ENCODE measurements at regions not wholly inside any gene's neighbourhood (a gene's known extent, or its start where the extent isn't known, plus 50 kb on each side); places are given as distances from the start of the nearest gene placed in this dataset.
A peak's percentile ranks its signal among the peaks of the same experiment; 100 is the strongest.

DNA sequence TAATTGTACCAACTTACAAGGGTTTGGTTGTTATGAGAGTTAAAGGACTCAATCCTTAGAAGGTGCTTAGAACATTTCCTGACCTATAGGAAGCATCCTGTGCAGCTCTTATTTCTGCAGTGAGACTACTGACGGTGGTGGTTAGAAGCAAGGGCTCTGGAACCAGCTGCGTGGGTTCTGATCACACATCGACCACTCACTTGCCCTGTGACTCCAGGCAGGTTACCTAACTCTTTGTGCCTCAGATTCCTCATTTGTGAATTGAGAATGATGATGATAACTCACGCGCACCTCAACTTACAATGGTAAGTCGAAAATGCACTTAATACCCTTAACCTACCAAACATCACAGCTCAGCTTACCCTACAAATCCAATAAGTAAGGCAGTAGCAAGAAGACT lies 80.7 kb upstream of the SPATA12 start:
- H3K4me3 ChIP-seq (ENCODE audit: low read depth, low read length), result no peak overlapping the region
- H3K36me3 ChIP-seq (ENCODE audit: control insufficient read depth, insufficient read depth, low read length), result no peaks in the 10 kb centered on the region
- DNase-seq (ENCODE audit: low read depth), result no peak
- TF ChIP-seq, protein P1, sequence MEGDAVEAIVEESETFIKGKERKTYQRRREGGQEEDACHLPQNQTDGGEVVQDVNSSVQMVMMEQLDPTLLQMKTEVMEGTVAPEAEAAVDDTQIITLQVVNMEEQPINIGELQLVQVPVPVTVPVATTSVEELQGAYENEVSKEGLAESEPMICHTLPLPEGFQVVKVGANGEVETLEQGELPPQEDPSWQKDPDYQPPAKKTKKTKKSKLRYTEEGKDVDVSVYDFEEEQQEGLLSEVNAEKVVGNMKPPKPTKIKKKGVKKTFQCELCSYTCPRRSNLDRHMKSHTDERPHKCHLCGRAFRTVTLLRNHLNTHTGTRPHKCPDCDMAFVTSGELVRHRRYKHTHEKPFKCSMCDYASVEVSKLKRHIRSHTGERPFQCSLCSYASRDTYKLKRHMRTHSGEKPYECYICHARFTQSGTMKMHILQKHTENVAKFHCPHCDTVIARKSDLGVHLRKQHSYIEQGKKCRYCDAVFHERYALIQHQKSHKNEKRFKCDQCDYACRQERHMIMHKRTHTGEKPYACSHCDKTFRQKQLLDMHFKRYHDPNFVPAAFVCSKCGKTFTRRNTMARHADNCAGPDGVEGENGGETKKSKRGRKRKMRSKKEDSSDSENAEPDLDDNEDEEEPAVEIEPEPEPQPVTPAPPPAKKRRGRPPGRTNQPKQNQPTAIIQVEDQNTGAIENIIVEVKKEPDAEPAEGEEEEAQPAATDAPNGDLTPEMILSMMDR (IDR thresholded peaks at IDR 0.05; ENCODE audit: insufficient read depth, low read length, severe bottlenecking), result no peak
- FAIRE-seq, result no peak
- no peaks in the 10 kb centered on the region for H3K27me3 ChIP-seq (ENCODE audit: control insufficient read depth, insufficient read depth, low read length)

DNA sequence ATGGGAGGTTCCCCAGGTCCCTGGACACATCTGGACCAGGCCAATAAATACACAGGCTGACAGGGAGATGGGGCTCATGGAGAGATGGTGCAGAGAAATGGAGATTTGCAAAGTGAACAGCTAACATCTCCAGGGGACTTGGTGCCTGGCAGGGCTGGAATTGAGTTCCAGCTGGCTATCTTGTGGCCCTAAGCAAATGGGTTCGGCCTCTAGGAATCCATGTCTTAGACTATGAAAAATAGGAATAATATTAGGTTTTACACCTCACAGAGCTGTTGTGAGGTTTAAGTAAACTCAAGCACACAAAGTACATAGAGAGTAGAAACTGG lies 82.9 kb upstream of the SPATA12 start:
- FAIRE-seq, result no peak
- H3K27me3 ChIP-seq (ENCODE audit: control insufficient read depth, insufficient read depth, low read length), result no peaks in the 10 kb centered on the region
- TF ChIP-seq, protein P1 (IDR thresholded peaks at IDR 0.05; ENCODE audit: insufficient read depth, low read length, severe bottlenecking), result no peak

DNA sequence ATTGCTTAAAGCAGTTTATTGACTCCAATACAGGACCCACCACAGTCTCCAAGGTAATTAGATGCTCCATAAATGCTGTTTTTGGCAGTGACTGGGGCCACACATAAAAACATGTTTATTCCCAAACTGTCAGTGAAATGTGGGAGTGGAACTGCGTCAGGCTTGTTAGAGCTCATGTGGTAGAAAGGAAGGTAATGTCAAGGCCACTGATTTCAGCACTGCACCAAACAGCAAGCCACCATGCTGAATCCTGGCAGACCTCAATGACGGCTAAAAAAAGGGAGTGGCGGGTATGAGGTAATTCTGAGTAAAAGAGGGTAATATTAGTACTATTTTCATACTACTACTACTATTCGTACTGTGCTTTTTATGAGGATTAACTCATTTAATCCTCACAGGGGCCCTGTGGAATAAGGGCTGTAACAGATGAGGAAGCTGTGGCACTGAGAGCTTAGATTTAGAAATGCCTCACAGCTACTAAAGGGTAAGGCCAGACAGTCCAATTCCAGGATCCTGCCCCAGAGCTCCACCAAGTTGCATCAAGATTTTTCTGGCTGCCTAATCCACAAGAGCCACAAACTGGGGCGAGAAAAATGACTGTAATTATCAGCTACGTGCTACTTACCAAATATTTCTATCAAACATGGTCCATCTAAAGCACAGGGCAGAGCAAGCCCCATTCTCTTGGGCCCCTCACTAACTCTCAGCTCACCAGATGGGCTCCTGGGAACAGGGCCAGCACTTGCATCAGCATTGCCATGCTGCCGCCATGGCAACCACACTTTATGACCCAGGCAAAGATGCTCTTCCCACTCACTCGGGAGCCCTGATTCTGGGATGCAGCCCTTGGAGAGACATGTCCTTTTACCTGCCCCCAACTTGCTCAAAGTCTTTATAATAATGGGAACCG lies 83.6 kb upstream of the SPATA12 start:
- TF ChIP-seq, protein P1 (IDR thresholded peaks at IDR 0.05; ENCODE audit: insufficient read depth, low read length, severe bottlenecking), result no peak
- no peaks in the 10 kb centered on the region for H3K36me3 ChIP-seq (ENCODE audit: control insufficient read depth, insufficient read depth, low read length)
- no peaks in the 10 kb centered on the region for H3K27me3 ChIP-seq (ENCODE audit: control insufficient read depth, insufficient read depth, low read length)
- DNase-seq (ENCODE audit: low read depth) (no peak), FAIRE-seq (peak; percentile 58)
- no peak overlapping the region for H3K4me3 ChIP-seq (ENCODE audit: low read depth, low read length)

More for the DNA sequence above, 82.9 kb upstream of the SPATA12 start:
- Histone ChIP-seq H3K36me3 (ENCODE audit: control insufficient read depth, insufficient read depth, low read length) (no peaks in the 10 kb centered on the region), H3K4me3 (ENCODE audit: low read depth, low read length) (no peak overlapping the region)
- DNase-seq (ENCODE audit: low read depth), result no peak

DNA sequence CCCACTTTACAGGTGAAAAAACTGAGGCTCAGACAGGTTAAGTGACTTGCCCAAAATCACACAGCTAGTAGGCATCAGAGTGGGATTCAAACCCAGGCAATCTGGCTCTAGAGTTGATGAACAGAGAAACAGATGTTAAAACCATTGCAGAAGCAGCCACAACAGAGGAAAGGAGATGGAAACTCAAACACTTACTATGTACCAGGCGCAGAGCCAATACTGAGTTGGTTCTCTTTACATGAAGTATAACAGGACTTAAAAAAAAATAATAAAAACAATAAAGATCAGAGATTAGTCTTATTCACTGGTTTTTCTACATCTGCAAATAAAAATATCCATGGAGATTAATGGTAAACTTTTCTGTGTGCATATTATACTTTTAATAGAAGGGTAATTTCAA lies 84.9 kb upstream of the SPATA12 start:
- Histone ChIP-seq H3K36me3 (ENCODE audit: control insufficient read depth, insufficient read depth, low read length) (no peaks in the 10 kb centered on the region), H3K4me3 (ENCODE audit: low read depth, low read length) (no peak overlapping the region), H3K27me3 (ENCODE audit: control insufficient read depth, insufficient read depth, low read length) (no peaks in the 10 kb centered on the region)
- FAIRE-seq, result no peak
- DNase-seq (ENCODE audit: low read depth), result no peak
- TF ChIP-seq, protein P1 (IDR thresholded peaks at IDR 0.05; ENCODE audit: insufficient read depth, low read length, severe bottlenecking), result no peak

DNA sequence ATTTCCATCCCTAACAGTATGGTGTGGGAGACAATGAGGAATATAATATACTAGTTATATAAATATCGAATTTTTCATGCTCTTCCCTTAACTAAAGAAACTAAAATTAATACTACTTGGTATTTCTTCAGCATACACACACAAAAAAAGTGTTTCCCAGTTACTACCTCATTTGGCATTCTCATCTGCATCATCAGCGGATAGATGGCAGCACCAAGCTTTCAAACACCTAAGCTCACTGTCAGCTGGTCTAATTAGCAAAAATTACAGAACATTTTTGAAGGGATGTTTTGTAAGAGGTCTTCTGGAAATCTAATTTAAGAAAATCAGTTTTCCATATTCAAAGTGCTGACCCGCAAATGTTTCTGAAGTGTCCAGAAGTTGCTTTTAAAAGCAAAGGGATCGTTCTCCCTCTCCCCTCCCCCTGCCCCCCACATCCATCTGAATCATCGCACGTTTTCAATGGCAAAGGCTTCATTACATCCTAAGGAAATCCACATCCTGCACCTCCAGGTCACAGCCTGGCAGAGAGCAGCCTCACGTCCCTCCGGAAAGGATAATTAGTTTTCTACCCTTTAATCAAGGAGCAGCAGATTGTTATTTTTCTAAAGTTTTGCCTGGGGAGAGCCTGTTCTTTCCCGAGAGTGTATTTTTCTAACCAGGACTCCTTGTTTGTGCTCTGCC lies 86.1 kb upstream of the SPATA12 start:
- FAIRE-seq (no peak), DNase-seq (ENCODE audit: low read depth) (no peak)
- H3K36me3 ChIP-seq (ENCODE audit: control insufficient read depth, insufficient read depth, low read length), result no peaks in the 10 kb centered on the region
- no peak overlapping the region for H3K4me3 ChIP-seq (ENCODE audit: low read depth, low read length)
- no peaks in the 10 kb centered on the region for H3K27me3 ChIP-seq (ENCODE audit: control insufficient read depth, insufficient read depth, low read length)
- TF ChIP-seq, protein P1 (IDR thresholded peaks at IDR 0.05; ENCODE audit: insufficient read depth, low read length, severe bottlenecking), result no peak
